ENCODE measurements at regions not wholly inside any gene's neighbourhood (a gene's known extent, or its start where the extent isn't known, plus 50 kb on each side); places are given as distances from the start of the nearest gene placed in this dataset.
A peak's percentile ranks its signal among the peaks of the same experiment; 100 is the strongest.

DNA sequence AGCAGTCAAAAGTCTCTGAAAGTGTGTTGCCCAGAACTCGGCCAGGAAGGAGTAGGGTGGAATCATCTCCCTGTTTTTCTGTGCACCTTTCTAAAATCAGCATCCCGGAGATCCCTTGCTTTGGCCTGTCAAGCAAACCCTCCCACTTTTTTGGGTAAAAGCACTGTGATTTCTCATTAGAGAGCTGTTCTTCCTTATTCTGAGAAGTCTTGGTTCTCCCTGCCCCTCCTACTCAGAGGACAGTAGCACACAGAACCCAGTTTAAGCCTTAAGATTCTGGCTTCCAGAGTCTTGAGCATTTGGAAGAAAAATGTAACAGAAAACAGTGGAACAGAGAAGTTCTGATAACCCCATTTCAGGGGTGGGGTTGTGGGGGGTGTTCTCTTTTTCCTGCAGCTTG, 52.6 kb upstream of the KATNAL1 start:
- DNase-seq: no peak

GRCh38 chr13:30360586-30360985, 53.2 kb upstream of the KATNAL1 start:
- no peak for DNase-seq

- no peak for DNase-seq
Observed at GRCh38 chr13:30362005-30362788, 54.8 kb upstream of the KATNAL1 start.

- DNase-seq: no peak
Observed at GRCh38 chr13:30362869-30363268, 55.5 kb upstream of the KATNAL1 start.

DNA sequence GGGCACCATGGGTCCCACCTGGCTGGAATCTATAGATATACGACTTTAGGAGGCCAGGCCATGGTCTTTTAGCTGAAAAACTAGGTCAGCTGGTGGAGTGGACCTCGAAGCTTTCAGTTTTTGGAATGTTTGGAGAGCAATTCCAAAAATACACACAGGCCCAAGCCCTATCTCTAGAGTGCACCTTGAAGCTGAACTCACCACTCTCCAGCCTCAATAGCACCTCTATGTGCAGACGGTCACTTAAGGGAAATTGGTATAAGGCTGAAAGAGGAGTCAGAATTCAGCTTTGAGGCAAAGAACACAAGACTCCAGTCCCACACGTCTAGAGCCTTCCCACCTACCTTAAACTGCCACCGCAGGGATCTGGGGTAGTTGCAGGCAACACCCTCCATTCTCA, 56.4 kb upstream of the KATNAL1 start:
- no peak for DNase-seq

DNA sequence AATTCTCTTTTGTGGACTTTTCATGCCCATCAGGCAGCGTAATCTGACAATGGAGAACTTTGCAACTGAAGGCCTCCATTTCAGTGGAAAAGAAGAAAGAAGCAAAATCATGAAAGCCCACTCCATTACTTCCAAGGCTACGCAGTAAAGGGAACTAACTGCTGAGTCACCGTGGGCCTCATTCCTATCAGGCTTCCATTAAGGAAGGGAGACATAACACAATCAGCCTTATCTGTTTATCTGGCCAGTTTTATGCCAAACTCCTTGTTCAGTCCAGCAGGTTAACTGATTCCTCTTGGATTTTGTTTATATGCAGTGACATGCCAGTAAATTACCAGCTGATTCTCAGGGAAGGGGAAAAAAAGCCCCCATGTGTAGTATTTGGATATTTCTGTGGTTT, 56.8 kb upstream of the KATNAL1 start:
- peak; percentile 40 for DNase-seq

- peak; percentile 54 for DNase-seq
Observed at GRCh38 chr13:30364876-30365275, 57.4 kb upstream of the UBE2L5 start.

DNA sequence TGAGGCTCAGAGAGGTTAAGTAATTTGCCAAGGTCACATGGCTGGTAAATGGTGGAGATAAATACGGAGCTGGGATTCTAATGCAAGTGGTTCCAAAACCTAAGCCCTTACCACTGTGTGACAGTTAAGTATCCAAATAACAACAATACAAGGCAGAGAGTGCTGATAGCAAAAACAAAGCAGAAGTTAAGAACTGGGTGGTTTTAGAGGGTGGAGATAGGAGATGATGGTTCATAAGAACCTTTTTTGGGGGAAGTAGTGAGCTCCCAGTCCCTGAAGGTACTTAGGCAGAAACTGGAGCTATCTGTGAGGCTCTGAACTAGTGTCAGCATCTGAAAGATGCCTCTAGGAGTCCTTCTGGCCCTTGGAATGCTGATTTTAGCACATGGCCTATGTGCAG, 56.2 kb upstream of the UBE2L5 start:
- DNase-seq: no peak

DNA sequence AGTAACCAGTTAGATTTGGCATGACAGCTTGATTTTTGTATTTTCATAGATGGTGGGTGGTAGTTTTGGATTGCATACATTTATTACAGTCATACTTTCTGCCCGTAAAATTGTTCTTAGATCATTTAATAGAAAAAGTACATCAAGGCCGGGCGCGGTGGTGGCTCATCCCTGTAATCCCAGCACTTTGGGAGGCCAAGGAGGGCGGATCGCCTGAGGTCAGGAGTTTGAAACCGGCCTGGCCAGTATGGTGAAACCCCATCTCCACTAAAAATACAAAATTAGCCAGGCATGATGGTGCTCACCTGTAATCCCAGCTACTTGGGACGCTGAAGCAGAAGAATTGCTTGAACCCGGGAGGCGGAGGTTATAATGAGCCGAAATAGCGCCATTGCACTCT, 55.0 kb upstream of the UBE2L5 start:
- DNase-seq: no peak

DNA sequence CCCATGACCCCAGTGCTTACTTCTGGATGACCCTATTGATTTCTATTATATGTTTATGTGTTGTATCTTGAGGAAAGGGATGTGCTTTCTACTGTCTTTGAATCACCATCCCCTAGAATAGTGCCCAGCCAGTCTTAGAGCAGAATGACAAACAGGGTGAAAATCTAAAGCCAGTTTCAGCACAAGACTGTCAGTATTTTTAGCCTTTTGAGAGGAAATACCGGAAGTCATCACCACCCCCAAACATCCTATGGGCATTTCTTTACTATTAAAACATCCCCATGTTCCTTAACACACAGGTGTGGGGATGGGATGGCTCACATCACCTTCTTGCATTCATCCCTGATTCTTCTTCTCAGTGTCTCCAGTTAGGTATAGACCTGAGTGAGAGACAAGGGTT, 52.1 kb upstream of the UBE2L5 start:
- DNase-seq: no peak

GRCh38 chr13:30370916-30371521, 51.3 kb upstream of the UBE2L5 start:
- no peak for DNase-seq

DNA sequence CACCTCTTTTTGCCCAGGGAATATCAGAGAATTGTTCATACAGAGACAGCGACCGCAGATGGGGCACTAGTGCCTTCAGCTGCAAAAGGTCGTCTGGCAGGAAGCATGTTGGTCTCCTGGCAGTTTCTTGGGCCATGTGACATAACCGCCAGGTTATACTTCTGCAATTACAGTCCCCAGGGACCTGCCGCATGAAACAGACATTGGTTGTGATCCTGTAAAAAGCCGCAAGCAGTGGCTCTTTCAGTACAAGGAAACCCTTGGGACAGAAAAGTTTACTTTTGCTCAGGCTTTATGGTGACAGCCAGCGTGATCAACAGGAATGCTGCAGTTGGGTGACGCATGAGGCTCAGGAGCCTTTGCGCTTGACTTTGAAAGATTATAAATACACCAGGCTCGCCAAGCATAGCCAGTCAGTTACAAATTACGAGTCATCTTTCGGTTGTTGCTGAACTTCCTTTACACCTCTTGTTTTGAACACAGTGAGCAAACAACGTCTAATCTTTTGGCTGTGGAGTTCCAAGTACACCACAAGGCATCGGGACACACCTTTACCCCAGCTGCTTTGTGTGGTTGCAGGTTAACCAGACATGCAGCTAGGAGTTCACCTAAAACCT, 50.5 kb upstream of the UBE2L5 start:
- DNase-seq: peak; percentile 71

Measured in fibroblast of skin of right quadriceps (primary cell).